SU-DHL-6 (cell line): ENCODE measurements at regions not wholly inside any gene's neighbourhood (a gene's known extent, or its start where the extent isn't known, plus 50 kb on each side); places are given as distances from the start of the nearest gene placed in this dataset.

Experiments
- H2AFZ ChIP-seq: fragments of 200-600 bp; sonication (generic); 2 replicates; pipeline ENCODE4 v1.6.1; 2014; ENCODE audit warnings: low read depth, mild to moderate bottlenecking, moderate library complexity, mixed read lengths, antibody characterized with exemption, low read length; ENCODE audit not compliant: severe bottlenecking
- H3F3A ChIP-seq: fragments of 200-600 bp; shearing (Covaris generic); 2 replicates; pipeline ENCODE4 v1.6.0; 2016; ENCODE audit warnings: antibody characterized with exemption, mild to moderate bottlenecking; ENCODE audit not compliant: insufficient read depth
- H3K27ac ChIP-seq: fragments of 200-600 bp; sonication (generic); 2 replicates; pipeline ENCODE4 v1.5.1; 2016; ENCODE audit warnings: low read depth, mild to moderate bottlenecking, low read length, moderate library complexity, mixed read lengths
- H3K27me3 ChIP-seq: fragments of 200-600 bp; sonication (generic), shearing (Covaris generic); 2 replicates; pipeline ENCODE4 v1.6.0; 2014; ENCODE audit warnings: mild to moderate bottlenecking, low read length
- H3K36me3 ChIP-seq: fragments of 200-600 bp; sonication (generic); 2 replicates; pipeline ENCODE4 v1.6.1; 2014; ENCODE audit warnings: mild to moderate bottlenecking, low read length, mixed read lengths
- H3K4me2 ChIP-seq: fragments of 300-600, 200-600 bp; shearing (Covaris generic), sonication (generic); 2 replicates; pipeline ENCODE4 v1.6.0; 2014; ENCODE audit warnings: low read length, low read depth, mild to moderate bottlenecking; ENCODE audit not compliant: poor library complexity, severe bottlenecking
- H3K4me3 ChIP-seq: fragments of 200-600 bp; sonication (generic); 2 replicates; pipeline ENCODE4 v1.5.1; 2014; ENCODE audit warnings: antibody characterized with exemption, low read length, mild to moderate bottlenecking, mixed read lengths; ENCODE audit not compliant: insufficient read depth, poor library complexity, severe bottlenecking
- H3K79me2 ChIP-seq: fragments of 200-600 bp; sonication (generic); 2 replicates; pipeline ENCODE4 v1.6.1; 2014; ENCODE audit warnings: mild to moderate bottlenecking, low read length, moderate library complexity; ENCODE audit not compliant: insufficient read depth
- H3K9ac ChIP-seq: fragments of 200-600 bp; sonication (generic); 2 replicates; pipeline ENCODE4 v1.7.0; 2014; ENCODE audit warnings: mild to moderate bottlenecking, low read length
- H3K9me2 ChIP-seq: fragments of 200-600 bp; sonication (generic); replicated peaks from 2 replicates; pipeline ENCODE4 v1.6.1; 2014; ENCODE audit warnings: low read length; ENCODE audit not compliant: insufficient read depth
- H3K9me3 ChIP-seq: fragments of 200-600 bp; sonication (generic); 2 replicates; pipeline ENCODE4 v1.6.1; 2014; ENCODE audit warnings: low read length, mixed read lengths; ENCODE audit not compliant: insufficient read depth
- H4K20me1 ChIP-seq: fragments of 200-600 bp; sonication (generic); 2 replicates; pipeline ENCODE4 v1.6.1; 2014; ENCODE audit warnings: low read depth, mild to moderate bottlenecking, antibody characterized with exemption, low read length, moderate library complexity, mixed read lengths
- CTCF ChIP-seq: fragments of 200-600 bp; sonication (generic); IDR thresholded peaks from one replicate; pipeline ENCODE4 v1.5.1; 2017; ENCODE audit warnings: antibody characterized with exemption, mild to moderate bottlenecking, low read length, moderate library complexity; ENCODE audit not compliant: insufficient read depth, poor library complexity, severe bottlenecking
- EZH2phosphoT487 ChIP-seq: fragments of 200-600 bp; sonication (generic), shearing (Covaris generic); conservative IDR thresholded peaks from 2 replicates; pipeline ENCODE4 v1.6.1; 2018; ENCODE audit warnings: mild to moderate bottlenecking, antibody characterized with exemption, low read length, moderate library complexity, mixed read lengths

- Histone ChIP-seq H3K4me3 (no peak overlapping the region), H3K9me2 (no peaks in the 10 kb centered on the region), H3K36me3 (no peaks in the 10 kb centered on the region), H3K9me3 (no peaks in the 10 kb centered on the region), H3K9ac (no peak overlapping the region), H4K20me1 (no peaks in the 10 kb centered on the region), H3K79me2 (0 out of 2 replicates have a peak, but pooled peaks cover 2% of the 10 kb centered on the region), H3F3A (no peaks in the 10 kb centered on the region), H3K27me3 (no peaks in the 10 kb centered on the region), H2AFZ (no peak overlapping the region), H3K4me2 (no peak overlapping the region), H3K27ac (no peak overlapping the region)
- TF ChIP-seq CTCF = peak; percentile 27
- TF ChIP-seq EZH2phosphoT487 = no peak
These were observed 281.9 kb downstream of the RAP2B start for GRCh38 chr3:153443961-153444360.

- no peaks in the 10 kb centered on the region for H3K36me3 ChIP-seq
- no peaks in the 10 kb centered on the region for H3K9me3 ChIP-seq
- H2AFZ ChIP-seq = no peak overlapping the region
- H3K4me2 ChIP-seq = no peak overlapping the region
- no peak overlapping the region for H3K9ac ChIP-seq
- H3K79me2 ChIP-seq = 0 out of 2 replicates have a peak, but pooled peaks cover 2% of the 10 kb centered on the region
- no peaks in the 10 kb centered on the region for H3K27me3 ChIP-seq
- H3K9me2 ChIP-seq = no peaks in the 10 kb centered on the region
- TF ChIP-seq CTCF = no peak
- TF ChIP-seq EZH2phosphoT487 = no peak
- no peaks in the 10 kb centered on the region for H3F3A ChIP-seq
- H3K27ac ChIP-seq = no peak overlapping the region
- no peak overlapping the region for H3K4me3 ChIP-seq
- H4K20me1 ChIP-seq = no peaks in the 10 kb centered on the region
These were observed 283.8 kb downstream of the RAP2B start for GRCh38 chr3:153445817-153446216.

GRCh38 chr3:153448151-153448829, 286.3 kb downstream of the RAP2B start:
- Histone ChIP-seq H3K9me3 (no peaks in the 10 kb centered on the region), H3K4me3 (no peak overlapping the region), H3K36me3 (no peaks in the 10 kb centered on the region), H3K9me2 (no peaks in the 10 kb centered on the region), H4K20me1 (no peaks in the 10 kb centered on the region), H3K4me2 (no peak overlapping the region), H2AFZ (no peak overlapping the region), H3K27ac (no peak overlapping the region), H3K79me2 (0 out of 2 replicates have a peak, but pooled peaks cover 2% of the 10 kb centered on the region), H3K9ac (no peak overlapping the region), H3K27me3 (no peaks in the 10 kb centered on the region), H3F3A (no peaks in the 10 kb centered on the region)
- no peak for TF ChIP-seq CTCF
- no peak for TF ChIP-seq EZH2phosphoT487
